Hematopoietic multipotent progenitor cell treated with erythropoietin and hydrocortisone succinate and interleukin-3 and kit ligand, for 6 days (in vitro differentiated cells): ENCODE measurements at regions not wholly inside any gene's neighbourhood (a gene's known extent, or its start where the extent isn't known, plus 50 kb on each side); places are given as distances from the start of the nearest gene placed in this dataset.
A peak's percentile ranks its signal among the peaks of the same experiment; 100 is the strongest.

Experiments used
- DNase-seq: peaks from one replicate; pipeline ENCODE4 v3.0.0-alpha.2; 2015

- no peak for DNase-seq
These were observed 108.2 kb downstream of the UCHL5 start for GRCh38 chr1:192950926-192951325.

- DNase-seq = no peak
These were observed 107.3 kb downstream of the UCHL5 start for GRCh38 chr1:192951691-192952460.

- DNase-seq = no peak
These were observed 106.5 kb downstream of the UCHL5 start for GRCh38 chr1:192952646-192953045.

GRCh38 chr1:192954705-192955265 lies 104.4 kb downstream of the UCHL5 start:
- DNase-seq = peak; percentile 38

GRCh38 chr1:192958350-192958749 lies 100.8 kb downstream of the UCHL5 start:
- no peak for DNase-seq

GRCh38 chr1:192958871-192959270 lies 100.3 kb downstream of the UCHL5 start:
- DNase-seq = no peak

GRCh38 chr1:192959657-192960186 lies 99.4 kb downstream of the UCHL5 start:
- no peak for DNase-seq
